ENCODE measurements at regions not wholly inside any gene's neighbourhood (a gene's known extent, or its start where the extent isn't known, plus 50 kb on each side); places are given as distances from the start of the nearest gene placed in this dataset.

DNA sequence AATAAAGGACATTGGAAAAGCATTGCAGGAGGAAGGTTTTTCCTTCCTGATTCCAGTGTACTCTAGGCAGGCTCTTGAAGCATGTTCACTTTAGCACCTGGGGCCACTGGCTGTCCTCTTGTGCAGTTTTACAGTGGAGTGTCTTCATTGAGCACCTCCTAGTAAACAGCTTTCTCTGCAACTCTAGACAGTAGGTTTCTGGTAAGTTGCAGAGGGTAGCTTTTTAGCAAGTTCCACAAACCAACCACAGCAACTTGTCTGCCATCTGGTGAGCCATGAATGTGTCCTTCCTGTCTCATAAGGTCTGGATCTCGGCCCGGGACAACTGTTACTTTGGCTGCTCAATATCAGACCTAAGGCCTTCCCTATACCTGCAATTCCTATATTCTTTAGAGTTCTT, 488.0 kb downstream of the MAN2A1 start:
- H3K79me1 ChIP-seq (ENCODE audit: low read depth in 1 of 2, low read length in 2 of 2), result no peaks in the 10 kb centered on the region
- no peaks in the 10 kb centered on the region for H4K20me1 ChIP-seq (ENCODE audit: insufficient read depth, low read length)
- H3K14ac ChIP-seq (replicated peaks; ENCODE audit: low read depth, low read length), result no peak overlapping the region
- H2BK15ac ChIP-seq (ENCODE audit: low read depth, low read length), result no peak overlapping the region
- H3K27me3 ChIP-seq (ENCODE audit: control insufficient read depth, insufficient read depth, low read length), result no peaks in the 10 kb centered on the region
- H3K36me3 ChIP-seq (ENCODE audit: control insufficient read depth, insufficient read depth, low read length), result no peaks in the 10 kb centered on the region
- no peak overlapping the region for H2BK20ac ChIP-seq (ENCODE audit: low read depth, low read length)
- dilution Hi-C loops (cut with HindIII; ENCODE audit: low sequenced_read_pairs, unreplicated experiment) (no loop called here), intact Hi-C loops (cut with micrococcal nuclease) (no loop called here), in situ Hi-C loops (cut with MboI; ENCODE audit: low sequenced_read_pairs) (no loop called here)
- ChIA-PET CTCF (no interaction called here), POLR2A (ENCODE audit: unreplicated experiment) (no interaction called here)
- no peak overlapping the region for H4K5ac ChIP-seq (ENCODE audit: low read depth, low read length)
- WGBS, 2 experiments (ENCODE audit: extremely low coverage in 2 of 2, insufficient read length in 1 of 2), result no CpG with 5 or more reads among the region's 2 CpGs
- BruUV-seq (replicated peaks), result no TSS peak
- H3K4me3 ChIP-seq (ENCODE audit: insufficient read depth, low read depth, low read length), result no peak overlapping the region
- no peak overlapping the region for H2AK5ac ChIP-seq (ENCODE audit: low read depth, low read length)
- no peak overlapping the region for H3K4me2 ChIP-seq (ENCODE audit: low read depth, low read length)
- H2BK5ac ChIP-seq (ENCODE audit: low read depth, low read length, poor library complexity, severe bottlenecking), result no peak overlapping the region
- no peaks in the 10 kb centered on the region for H3K4me1 ChIP-seq (ENCODE audit: control insufficient read depth, insufficient read depth, low read length)
- no peaks in the 10 kb centered on the region for H3K9me1 ChIP-seq (ENCODE audit: insufficient read depth, low read length)
- ATAC-seq (ENCODE audit: low read depth) (no peak), DNase-seq (no peak)
- H3K18ac ChIP-seq (ENCODE audit: low read depth, low read length), result no peak overlapping the region
- peaks cover 3% of the 10 kb centered on the region; the same call in 1 of the 2 replicates for H3K9me3 ChIP-seq (ENCODE audit: control insufficient read depth, insufficient read depth, low read length)
- H4K8ac ChIP-seq (ENCODE audit: low read depth in 2 of 2, low read length in 2 of 2), result no peak overlapping the region
- H2BK120ac ChIP-seq (ENCODE audit: low read depth, low read length), result no peak overlapping the region
- no peak overlapping the region for H2AFZ ChIP-seq (replicated peaks; ENCODE audit: low read length, poor library complexity)
- no peak overlapping the region for H3K27ac ChIP-seq (ENCODE audit: insufficient read depth, low read length)
- H3K4ac ChIP-seq (ENCODE audit: low read depth, low read length), result no peak overlapping the region
- no peak overlapping the region for H2AK9ac ChIP-seq (replicated peaks; ENCODE audit: low read depth, low read length, poor library complexity)
- no peak overlapping the region for H4K91ac ChIP-seq (ENCODE audit: insufficient read depth, low read depth, low read length)
- no peak overlapping the region for H3K56ac ChIP-seq (ENCODE audit: extremely low read depth, insufficient read depth, low read length)
- H3K9ac ChIP-seq (ENCODE audit: low read depth, low read length), result no peak overlapping the region
- no peak for TF ChIP-seq MAFK (IDR thresholded peaks at IDR 0.05; ENCODE audit: low read depth, low read length)
- no peak for TF ChIP-seq RAD21 (IDR thresholded peaks at IDR 0.05; ENCODE audit: low read length)
- TF ChIP-seq CHD1 (IDR thresholded peaks at IDR 0.05; ENCODE audit: low read depth, low read length), result no peak
- no peak for TF ChIP-seq CTCF (conservative IDR thresholded peaks at IDR 0.05; ENCODE audit: low read depth, low read length)
- no peak for TF ChIP-seq CEBPB (IDR thresholded peaks at IDR 0.05; ENCODE audit: low read depth, low read length)
- no peak for TF ChIP-seq FOS (IDR thresholded peaks at IDR 0.05; ENCODE audit: low read depth, low read length)
- TF ChIP-seq MAZ (IDR thresholded peaks at IDR 0.05; ENCODE audit: borderline replicate concordance, low read depth, low read length), result no peak
- TF ChIP-seq SMC3 (IDR thresholded peaks at IDR 0.05; ENCODE audit: low read depth, low read length), result no peak
- no peak for TF ChIP-seq RCOR1 (IDR thresholded peaks at IDR 0.05; ENCODE audit: insufficient replicate concordance, low read length)
- no peak for TF ChIP-seq NFE2L2 (IDR thresholded peaks at IDR 0.05; ENCODE audit: low read depth, low read length)
- no peak for TF ChIP-seq RFX5 (IDR thresholded peaks at IDR 0.05; ENCODE audit: low read depth, low read length)
- no peak for TF ChIP-seq ELK1 (IDR thresholded peaks at IDR 0.05; ENCODE audit: borderline replicate concordance, low read depth, low read length)
- TF ChIP-seq USF2 (IDR thresholded peaks at IDR 0.05; ENCODE audit: low read depth, low read length), result no peak
- TF ChIP-seq BHLHE40 (IDR thresholded peaks at IDR 0.05; ENCODE audit: low read depth, low read length), result no peak
- TF ChIP-seq MXI1 (IDR thresholded peaks at IDR 0.05; ENCODE audit: borderline replicate concordance, low read depth, low read length), result no peak
- TF ChIP-seq POLR2A (IDR thresholded peaks at IDR 0.05; ENCODE audit: low read depth, low read length), result no peak
- H3K23ac ChIP-seq (ENCODE audit: low read depth, low read length), result no peak overlapping the region

Measured in IMR-90 (cell line).